PFSK-1 (cell line): ENCODE measurements at regions not wholly inside any gene's neighbourhood (a gene's known extent, or its start where the extent isn't known, plus 50 kb on each side); places are given as distances from the start of the nearest gene placed in this dataset.

ENCODE experiments used
- FOXP2 ChIP-seq: optimal IDR thresholded peaks from 2 replicates; pipeline ENCODE3; 2011; ENCODE audit warnings: borderline replicate concordance, control low read depth, inconsistent platforms; ENCODE audit not compliant: insufficient read depth; ENCODE audit errors: extremely low read length, extremely low read depth
- POLR2AphosphoS5 ChIP-seq: IDR thresholded peaks from 2 replicates; pipeline ENCODE4 v1.6.1; 2012; ENCODE audit warnings: low read depth, mild to moderate bottlenecking, control low read depth, low read length, moderate library complexity
- REST ChIP-seq, 2 experiments: IDR thresholded peaks; 2 replicates each; pipeline versions ENCODE4 v1.6.1 to v1.8.0; 2011 to 2012; ENCODE audit warnings: low read depth in 2 of 2, low read length in 2 of 2, control low read depth in 1 of 2, inconsistent platforms in 1 of 2, mild to moderate bottlenecking in 1 of 2, moderate library complexity in 1 of 2; ENCODE audit not compliant: insufficient read depth in 1 of 2
- SIN3A ChIP-seq: IDR thresholded peaks from 2 replicates; pipeline ENCODE4 v1.6.1; 2012; ENCODE audit warnings: mild to moderate bottlenecking, low read length, moderate library complexity, borderline replicate concordance; ENCODE audit not compliant: insufficient read depth
- TAF1 ChIP-seq: IDR thresholded peaks from 2 replicates; pipeline ENCODE4 v1.6.1; 2012; ENCODE audit warnings: low read length, control low read depth, borderline replicate concordance; ENCODE audit not compliant: insufficient read depth

GRCh38 chr10:4436103-4436502, 389.9 kb upstream of the AKR1E2 start:
- TF ChIP-seq TAF1 (no peak), REST (IDR thresholded peaks at IDR 0.05; ENCODE audit: insufficient read depth in 1 of 2, low read depth in 2 of 2, low read length in 2 of 2) (no peak), POLR2AphosphoS5 (no peak), FOXP2 (no peak), SIN3A (no peak)
